ENCODE measurements at regions not wholly inside any gene's neighbourhood (a gene's known extent, or its start where the extent isn't known, plus 50 kb on each side); places are given as distances from the start of the nearest gene placed in this dataset.

- Histone ChIP-seq H3K4me2 (ENCODE audit: low read length) (no peak overlapping the region), H4K8ac (ENCODE audit: low read depth, low read length) (no peak overlapping the region), H3K27me3 (ENCODE audit: insufficient read depth, low read length) (no peaks in the 10 kb centered on the region), H3K9me3 (ENCODE audit: insufficient read depth, low read depth, low read length) (no peaks in the 10 kb centered on the region), H2BK120ac (ENCODE audit: insufficient read depth, low read length, poor library complexity) (no peak overlapping the region), H3K23ac (ENCODE audit: low read length) (no peak overlapping the region), H2BK12ac (ENCODE audit: low read length) (no peak overlapping the region), H4K91ac (ENCODE audit: low read depth, low read length) (no peak overlapping the region), H3K4me1 (ENCODE audit: control insufficient read depth in 1 of 2, insufficient read depth in 2 of 2, low read length in 2 of 2) (no peaks in the 10 kb centered on the region), H4K12ac (ENCODE audit: low read depth, low read length) (no peak overlapping the region), H3K4ac (ENCODE audit: low read depth, low read length) (no peak overlapping the region), H3K4me3 (ENCODE audit: low read depth, low read length) (no peak overlapping the region), H2AFZ (ENCODE audit: insufficient read depth, low read length, poor library complexity) (no peak overlapping the region), H2BK5ac (ENCODE audit: low read depth, low read length, poor library complexity) (no peak overlapping the region), H3K14ac (ENCODE audit: low read length) (no peak overlapping the region), H3K18ac (ENCODE audit: low read length) (no peak overlapping the region), H2AK5ac (ENCODE audit: low read length) (no peak overlapping the region), H3K9ac (ENCODE audit: low read length) (no peak overlapping the region), H3K27ac (ENCODE audit: low read depth, low read length) (no peak overlapping the region), H3K36me3 (ENCODE audit: control insufficient read depth in 1 of 2, insufficient read depth in 2 of 2, low read length in 2 of 2) (no peaks in the 10 kb centered on the region), H3K79me1 (ENCODE audit: low read length) (no peaks in the 10 kb centered on the region), H3K79me2 (ENCODE audit: control insufficient read depth, insufficient read depth, low read length, poor library complexity) (no peaks in the 10 kb centered on the region)
- WGBS (ENCODE audit: extremely low coverage, insufficient coverage, insufficient read length): no CpG with 5 or more reads among the region's 3 CpGs
- no peak for DNase-seq
Observed at GRCh38 chr5:30856242-30856641, 337.2 kb upstream of the CDH6 start.

GRCh38 chr5:30853158-30853557, 340.3 kb upstream of the CDH6 start:
- no peak overlapping the region for H3K4me3 ChIP-seq (ENCODE audit: low read depth, low read length)
- H2BK12ac ChIP-seq (ENCODE audit: low read length): no peak overlapping the region
- no peak overlapping the region for H4K8ac ChIP-seq (ENCODE audit: low read depth, low read length)
- H4K12ac ChIP-seq (ENCODE audit: low read depth, low read length): no peak overlapping the region
- no peak overlapping the region for H3K18ac ChIP-seq (ENCODE audit: low read length)
- no peak for DNase-seq
- no peak overlapping the region for H2BK120ac ChIP-seq (ENCODE audit: insufficient read depth, low read length, poor library complexity)
- no peak overlapping the region for H3K14ac ChIP-seq (ENCODE audit: low read length)
- no peak overlapping the region for H3K4me2 ChIP-seq (ENCODE audit: low read length)
- no peaks in the 10 kb centered on the region for H3K79me2 ChIP-seq (ENCODE audit: control insufficient read depth, insufficient read depth, low read length, poor library complexity)
- H3K9me3 ChIP-seq (ENCODE audit: insufficient read depth, low read depth, low read length): no peaks in the 10 kb centered on the region
- no peak overlapping the region for H2AK5ac ChIP-seq (ENCODE audit: low read length)
- H2BK5ac ChIP-seq (ENCODE audit: low read depth, low read length, poor library complexity): no peak overlapping the region
- H2AFZ ChIP-seq (ENCODE audit: insufficient read depth, low read length, poor library complexity): no peak overlapping the region
- no peaks in the 10 kb centered on the region for H3K27me3 ChIP-seq (ENCODE audit: insufficient read depth, low read length)
- no peak overlapping the region for H3K23ac ChIP-seq (ENCODE audit: low read length)
- no peaks in the 10 kb centered on the region for H3K36me3 ChIP-seq (ENCODE audit: control insufficient read depth in 1 of 2, insufficient read depth in 2 of 2, low read length in 2 of 2)
- H3K4ac ChIP-seq (ENCODE audit: low read depth, low read length): no peak overlapping the region
- H3K9ac ChIP-seq (ENCODE audit: low read length): no peak overlapping the region
- no peak overlapping the region for H3K27ac ChIP-seq (ENCODE audit: low read depth, low read length)
- no peaks in the 10 kb centered on the region for H3K79me1 ChIP-seq (ENCODE audit: low read length)
- no peak overlapping the region for H4K91ac ChIP-seq (ENCODE audit: low read depth, low read length)
- H3K4me1 ChIP-seq (ENCODE audit: control insufficient read depth in 1 of 2, insufficient read depth in 2 of 2, low read length in 2 of 2): no peaks in the 10 kb centered on the region

GRCh38 chr5:30850866-30851265, 342.6 kb upstream of the CDH6 start:
- Histone ChIP-seq H3K9ac (ENCODE audit: low read length) (no peak overlapping the region), H3K4me1 (ENCODE audit: control insufficient read depth in 1 of 2, insufficient read depth in 2 of 2, low read length in 2 of 2) (no peaks in the 10 kb centered on the region), H2BK12ac (ENCODE audit: low read length) (no peak overlapping the region), H4K12ac (ENCODE audit: low read depth, low read length) (no peak overlapping the region), H2AFZ (ENCODE audit: insufficient read depth, low read length, poor library complexity) (no peak overlapping the region), H4K91ac (ENCODE audit: low read depth, low read length) (no peak overlapping the region), H3K23ac (ENCODE audit: low read length) (no peak overlapping the region), H3K4me3 (ENCODE audit: low read depth, low read length) (no peak overlapping the region), H3K79me1 (ENCODE audit: low read length) (no peaks in the 10 kb centered on the region), H3K4ac (ENCODE audit: low read depth, low read length) (no peak overlapping the region), H2BK5ac (ENCODE audit: low read depth, low read length, poor library complexity) (no peak overlapping the region), H2BK120ac (ENCODE audit: insufficient read depth, low read length, poor library complexity) (no peak overlapping the region), H3K79me2 (ENCODE audit: control insufficient read depth, insufficient read depth, low read length, poor library complexity) (no peaks in the 10 kb centered on the region), H3K36me3 (ENCODE audit: control insufficient read depth in 1 of 2, insufficient read depth in 2 of 2, low read length in 2 of 2) (no peaks in the 10 kb centered on the region), H3K27ac (ENCODE audit: low read depth, low read length) (no peak overlapping the region), H3K14ac (ENCODE audit: low read length) (no peak overlapping the region), H3K18ac (ENCODE audit: low read length) (no peak overlapping the region), H2AK5ac (ENCODE audit: low read length) (no peak overlapping the region), H4K8ac (ENCODE audit: low read depth, low read length) (no peak overlapping the region), H3K27me3 (ENCODE audit: insufficient read depth, low read length) (no peaks in the 10 kb centered on the region), H3K9me3 (ENCODE audit: insufficient read depth, low read depth, low read length) (no peaks in the 10 kb centered on the region), H3K4me2 (ENCODE audit: low read length) (no peak overlapping the region)
- no peak for DNase-seq
- no CpG with 5 or more reads among the region's 2 CpGs for WGBS (ENCODE audit: extremely low coverage, insufficient coverage, insufficient read length)

- no peaks in the 10 kb centered on the region for H3K79me2 ChIP-seq (ENCODE audit: control insufficient read depth, insufficient read depth, low read length, poor library complexity)
- no peaks in the 10 kb centered on the region for H3K36me3 ChIP-seq (ENCODE audit: control insufficient read depth in 1 of 2, insufficient read depth in 2 of 2, low read length in 2 of 2)
- H3K9ac ChIP-seq (ENCODE audit: low read length): no peak overlapping the region
- no peak overlapping the region for H2AFZ ChIP-seq (ENCODE audit: insufficient read depth, low read length, poor library complexity)
- H2BK12ac ChIP-seq (ENCODE audit: low read length): no peak overlapping the region
- H3K79me1 ChIP-seq (ENCODE audit: low read length): no peaks in the 10 kb centered on the region
- H3K27ac ChIP-seq (ENCODE audit: low read depth, low read length): no peak overlapping the region
- H3K4me3 ChIP-seq (ENCODE audit: low read depth, low read length): no peak overlapping the region
- H2BK5ac ChIP-seq (ENCODE audit: low read depth, low read length, poor library complexity): no peak overlapping the region
- H2BK120ac ChIP-seq (ENCODE audit: insufficient read depth, low read length, poor library complexity): no peak overlapping the region
- no peak overlapping the region for H4K12ac ChIP-seq (ENCODE audit: low read depth, low read length)
- H3K18ac ChIP-seq (ENCODE audit: low read length): no peak overlapping the region
- no peak overlapping the region for H3K4ac ChIP-seq (ENCODE audit: low read depth, low read length)
- no peak overlapping the region for H3K14ac ChIP-seq (ENCODE audit: low read length)
- WGBS (ENCODE audit: extremely low coverage, insufficient coverage, insufficient read length): no CpG with 5 or more reads among the region's 6 CpGs
- H3K4me1 ChIP-seq (ENCODE audit: control insufficient read depth in 1 of 2, insufficient read depth in 2 of 2, low read length in 2 of 2): no peaks in the 10 kb centered on the region
- H2AK5ac ChIP-seq (ENCODE audit: low read length): no peak overlapping the region
- no peaks in the 10 kb centered on the region for H3K9me3 ChIP-seq (ENCODE audit: insufficient read depth, low read depth, low read length)
- DNase-seq: no peak
- H3K23ac ChIP-seq (ENCODE audit: low read length): no peak overlapping the region
- H4K91ac ChIP-seq (ENCODE audit: low read depth, low read length): no peak overlapping the region
- H3K27me3 ChIP-seq (ENCODE audit: insufficient read depth, low read length): no peaks in the 10 kb centered on the region
- H4K8ac ChIP-seq (ENCODE audit: low read depth, low read length): no peak overlapping the region
- H3K4me2 ChIP-seq (ENCODE audit: low read length): no peak overlapping the region
Observed at GRCh38 chr5:30849931-30850710, 343.4 kb upstream of the CDH6 start.
